OCI-LY3 (cell line): ENCODE measurements at regions not wholly inside any gene's neighbourhood (a gene's known extent, or its start where the extent isn't known, plus 50 kb on each side); places are given as distances from the start of the nearest gene placed in this dataset.

Source experiments
- EZH2phosphoT487 ChIP-seq: fragments of 200-600 bp; shearing (Covaris generic); IDR thresholded peaks from 2 replicates; pipeline ENCODE4 v1.6.1; 2018; ENCODE audit warnings: antibody characterized with exemption, mixed run types, low read depth
- TF ChIP-seq, protein P1 (sequence below): fragments of 200-600, 300-600 bp; sonication (generic); IDR thresholded peaks from 2 replicates; pipeline ENCODE4 v1.5.1; 2014; ENCODE audit warnings: antibody characterized with exemption, low read length, low read depth

DNA sequence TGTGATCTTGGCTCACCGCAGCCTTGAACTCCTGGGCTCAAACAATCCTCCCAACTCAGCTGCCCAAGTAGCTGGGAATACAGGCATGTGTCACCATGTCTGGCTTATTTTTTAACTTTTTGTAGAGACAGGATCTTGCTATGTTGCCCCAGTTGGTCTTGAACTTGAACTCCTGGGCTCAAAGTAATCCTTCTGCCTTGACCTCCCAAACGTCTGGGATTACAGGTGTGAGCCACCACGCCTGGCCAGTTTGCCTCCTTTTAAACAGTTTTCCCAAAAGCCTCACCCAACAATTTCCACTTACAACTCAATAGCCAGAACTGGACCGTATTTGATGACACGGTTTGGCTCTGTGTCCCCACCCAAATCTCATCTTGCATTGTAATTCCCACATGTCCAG lies 85.4 kb upstream of the FOXN2 start:
- TF ChIP-seq, protein P1, sequence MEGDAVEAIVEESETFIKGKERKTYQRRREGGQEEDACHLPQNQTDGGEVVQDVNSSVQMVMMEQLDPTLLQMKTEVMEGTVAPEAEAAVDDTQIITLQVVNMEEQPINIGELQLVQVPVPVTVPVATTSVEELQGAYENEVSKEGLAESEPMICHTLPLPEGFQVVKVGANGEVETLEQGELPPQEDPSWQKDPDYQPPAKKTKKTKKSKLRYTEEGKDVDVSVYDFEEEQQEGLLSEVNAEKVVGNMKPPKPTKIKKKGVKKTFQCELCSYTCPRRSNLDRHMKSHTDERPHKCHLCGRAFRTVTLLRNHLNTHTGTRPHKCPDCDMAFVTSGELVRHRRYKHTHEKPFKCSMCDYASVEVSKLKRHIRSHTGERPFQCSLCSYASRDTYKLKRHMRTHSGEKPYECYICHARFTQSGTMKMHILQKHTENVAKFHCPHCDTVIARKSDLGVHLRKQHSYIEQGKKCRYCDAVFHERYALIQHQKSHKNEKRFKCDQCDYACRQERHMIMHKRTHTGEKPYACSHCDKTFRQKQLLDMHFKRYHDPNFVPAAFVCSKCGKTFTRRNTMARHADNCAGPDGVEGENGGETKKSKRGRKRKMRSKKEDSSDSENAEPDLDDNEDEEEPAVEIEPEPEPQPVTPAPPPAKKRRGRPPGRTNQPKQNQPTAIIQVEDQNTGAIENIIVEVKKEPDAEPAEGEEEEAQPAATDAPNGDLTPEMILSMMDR: no peak
- TF ChIP-seq EZH2phosphoT487: no peak
